H1 (cell line): ENCODE measurements at regions not wholly inside any gene's neighbourhood (a gene's known extent, or its start where the extent isn't known, plus 50 kb on each side); places are given as distances from the start of the nearest gene placed in this dataset.

Experiments used
- CTCF ChIA-PET: fragments of 300-600 bp; sonication (Branson Sonifier 250); formaldehyde crosslinking; loops from one replicate; lab custom pipeline; 2021; ENCODE audit not compliant: partially characterized antibody; lab: Charles Lee
- POLR2A ChIA-PET: fragments of 300-600 bp; sonication (Branson Sonifier 250); formaldehyde crosslinking; loops from one replicate; lab custom pipeline; 2021; ENCODE audit warnings: inconsistent platforms; ENCODE audit not compliant: partially characterized antibody; lab: Charles Lee
- DNase-seq, 2 experiments: peaks; one replicate each; pipeline versions ENCODE4 v3.0.0 to v3.0.0-alpha.2; 2010 to 2022; ENCODE audit warnings: low spot score in 2 of 2, low read depth in 1 of 2, mixed read lengths in 1 of 2
- FAIRE-seq: peaks from 2 replicates; lab custom pipeline; 2011; peaks lifted over from hg19 to GRCh38; lab: Jason Lieb, UNC
- H2AFZ ChIP-seq: 2 replicates; pipeline ENCODE4 v1.8.1; 2012; ENCODE audit warnings: low read length, inconsistent platforms
- H2AK5ac ChIP-seq: 2 replicates; pipeline ENCODE4 v1.6.1; 2013; ENCODE audit warnings: low read depth, low read length
- H2BK120ac ChIP-seq: replicated peaks from 2 replicates; pipeline ENCODE3; 2013; ENCODE audit warnings: low read depth, low read length, inconsistent platforms
- H2BK12ac ChIP-seq: 2 replicates; pipeline ENCODE4 v1.6.1; 2013; ENCODE audit warnings: low read depth, low read length
- H2BK15ac ChIP-seq: 2 replicates; pipeline ENCODE4 v1.6.1; 2013; ENCODE audit warnings: low read length
- H2BK20ac ChIP-seq: 2 replicates; pipeline ENCODE4 v1.6.1; 2013; ENCODE audit warnings: low read length
- H2BK5ac ChIP-seq: 2 replicates; pipeline ENCODE4 v1.6.1; 2013; ENCODE audit warnings: low read depth, low read length
- H3K14ac ChIP-seq: 2 replicates; pipeline ENCODE4 v1.6.1; 2013; ENCODE audit warnings: inconsistent platforms; ENCODE audit not compliant: insufficient read length
- H3K18ac ChIP-seq: 2 replicates; pipeline ENCODE4 v1.6.1; 2013; ENCODE audit warnings: low read length; ENCODE audit errors: extremely low read depth
- H3K23ac ChIP-seq: 2 replicates; pipeline ENCODE4 v1.6.1; 2013; ENCODE audit warnings: inconsistent platforms; ENCODE audit not compliant: insufficient read length
- H3K23me2 ChIP-seq: 2 replicates; pipeline ENCODE4 v1.6.1; 2013; ENCODE audit warnings: low read depth, low read length
- H3K27ac ChIP-seq: 2 replicates; pipeline ENCODE4 v1.6.1; 2011; ENCODE audit warnings: low read depth, low read length, inconsistent platforms
- H3K27me3 ChIP-seq, 4 experiments: replicated peaks in 1 of 4; 1 replicate in 1 of 4; 2 replicates in 3 of 4; pipeline versions ENCODE4 v1.6.1 to v1.8.1; 2011 to 2013; ENCODE audit warnings: low read length in 3 of 4, mild to moderate bottlenecking in 3 of 4, inconsistent platforms in 2 of 4, mixed read lengths in 2 of 4, moderate library complexity in 1 of 4; ENCODE audit not compliant: control insufficient read depth in 3 of 4, insufficient read depth in 3 of 4; ENCODE audit errors: extremely low read depth in 1 of 4
- H3K36me3 ChIP-seq, 4 experiments: 2 replicates each; pipeline versions ENCODE4 v1.6.1 to v1.8.1; 2011 to 2013; ENCODE audit warnings: mild to moderate bottlenecking in 4 of 4, low read length in 3 of 4, moderate library complexity in 2 of 4, control low read depth in 1 of 4, inconsistent platforms in 1 of 4; ENCODE audit not compliant: insufficient read depth in 4 of 4, control insufficient read depth in 2 of 4
- H3K4ac ChIP-seq: replicated peaks from 2 replicates; pipeline ENCODE3; 2013; ENCODE audit warnings: low read length, low read depth, mixed read lengths, inconsistent platforms; ENCODE audit not compliant: insufficient read length
- H3K4me1 ChIP-seq, 4 experiments: replicated peaks in 1 of 4; 1 replicate in 1 of 4; 2 replicates in 3 of 4; pipeline versions ENCODE4 v1.6.1 to v1.8.1; 2011 to 2013; ENCODE audit warnings: low read length in 3 of 4, inconsistent platforms in 2 of 4, mixed read lengths in 1 of 4; ENCODE audit not compliant: insufficient read depth in 4 of 4, control insufficient read depth in 3 of 4
- H3K4me2 ChIP-seq, 2 experiments: 2 replicates each; pipeline versions ENCODE4 v1.6.1 to v1.8.1; 2011 to 2013; ENCODE audit warnings: low read depth in 2 of 2, low read length in 2 of 2, control low read depth in 1 of 2, inconsistent platforms in 1 of 2, mild to moderate bottlenecking in 1 of 2; ENCODE audit not compliant: insufficient read depth in 1 of 2
- H3K4me3 ChIP-seq, 4 experiments: fragments of 200-600, 300-600 bp in 1 of 4; sonication (generic), shearing (Covaris generic), sonication (Bioruptor Twin) in 1 of 4; 2 replicates each; pipeline versions ENCODE4 v1.5.1 to v1.8.1; 2011 to 2016; ENCODE audit warnings: low read length in 4 of 4, low read depth in 3 of 4, control low read depth in 2 of 4, inconsistent platforms in 2 of 4, mild to moderate bottlenecking in 2 of 4, mixed read lengths in 1 of 4, moderate library complexity in 1 of 4; ENCODE audit not compliant: insufficient read depth in 2 of 4; ENCODE audit errors: extremely low read depth in 1 of 4
- H3K56ac ChIP-seq: replicated peaks from 2 replicates; pipeline ENCODE3; 2013; ENCODE audit warnings: low read depth, mild to moderate bottlenecking, mixed read lengths, low read length, inconsistent platforms; ENCODE audit not compliant: insufficient read length
- H3K79me1 ChIP-seq: 2 replicates; pipeline ENCODE4 v1.6.1; 2013; ENCODE audit warnings: low read depth, low read length, control low read depth
- H3K79me2 ChIP-seq, 2 experiments: 2 replicates each; pipeline versions ENCODE4 v1.6.1 to v1.8.1; 2012 to 2013; ENCODE audit warnings: low read length in 2 of 2, mild to moderate bottlenecking in 2 of 2, inconsistent platforms in 1 of 2; ENCODE audit not compliant: insufficient read depth in 2 of 2, control insufficient read depth in 1 of 2
- H3K9ac ChIP-seq, 4 experiments: replicated peaks in 1 of 4; 1 replicate in 1 of 4; 2 replicates in 3 of 4; pipeline versions ENCODE4 v1.6.1 to v1.8.1; 2011 to 2013; ENCODE audit warnings: low read depth in 3 of 4, low read length in 3 of 4, control low read depth in 2 of 4, mild to moderate bottlenecking in 2 of 4, moderate library complexity in 2 of 4, inconsistent platforms in 1 of 4; ENCODE audit errors: extremely low read depth in 1 of 4
- H3K9me3 ChIP-seq, 2 experiments: 2 replicates each; pipeline versions ENCODE4 v1.6.1 to v1.8.1; 2012 to 2013; ENCODE audit warnings: mild to moderate bottlenecking in 2 of 2, moderate library complexity in 2 of 2, control low read depth in 1 of 2, inconsistent platforms in 1 of 2, low read depth in 1 of 2, low read length in 1 of 2, mixed read lengths in 1 of 2; ENCODE audit not compliant: insufficient read depth in 2 of 2
- H4K20me1 ChIP-seq, 2 experiments: replicated peaks in 1 of 2; 2 replicates each; pipeline versions ENCODE3 to v1.8.1; 2011 to 2013; ENCODE audit warnings: inconsistent platforms in 2 of 2, low read length in 2 of 2, mild to moderate bottlenecking in 1 of 2; ENCODE audit not compliant: insufficient read depth in 2 of 2, control insufficient read depth in 1 of 2
- H4K5ac ChIP-seq: 2 replicates; pipeline ENCODE4 v1.6.1; 2013; ENCODE audit warnings: low read length, low read depth, mixed read lengths, inconsistent platforms; ENCODE audit not compliant: insufficient read length
- H4K8ac ChIP-seq: 2 replicates; pipeline ENCODE4 v1.8.0; 2013; ENCODE audit warnings: mild to moderate bottlenecking, moderate library complexity, low read length, inconsistent platforms; ENCODE audit not compliant: insufficient read depth; ENCODE audit errors: extremely low read depth
- H4K91ac ChIP-seq: replicated peaks from 2 replicates; pipeline ENCODE3; 2013; ENCODE audit warnings: low read length, mixed read lengths, inconsistent platforms; ENCODE audit not compliant: insufficient read length
- BCL11A ChIP-seq, 2 experiments: IDR thresholded peaks; one replicate each; pipeline ENCODE4 v1.6.1; 2011; ENCODE audit warnings: low read depth in 2 of 2, low read length in 2 of 2, mild to moderate bottlenecking in 2 of 2
- CTBP2 ChIP-seq: IDR thresholded peaks from 2 replicates; pipeline ENCODE4 v1.7.0; 2011; ENCODE audit warnings: borderline replicate concordance, mild to moderate bottlenecking, moderate library complexity, mixed read lengths, low read length; ENCODE audit not compliant: insufficient read depth, insufficient read length
- E2F6 ChIP-seq: IDR thresholded peaks from 2 replicates; pipeline ENCODE4 v1.6.1; 2012; ENCODE audit warnings: inconsistent platforms
- GTF2F1 ChIP-seq: IDR thresholded peaks from 2 replicates; pipeline ENCODE4 v1.6.1; 2012; ENCODE audit warnings: low read depth, low read length, improper control_type of control experiment, borderline replicate concordance
- HDAC2 ChIP-seq, 2 experiments: fragments of 300-600 bp in 1 of 2; sonication (generic) in 1 of 2; IDR thresholded peaks; 2 replicates each; pipeline ENCODE4 v1.6.1; 2011 to 2012; ENCODE audit warnings: low read depth in 2 of 2, low read length in 2 of 2, mild to moderate bottlenecking in 2 of 2, moderate library complexity in 2 of 2, borderline replicate concordance in 1 of 2, inconsistent platforms in 1 of 2
- HDAC6 ChIP-seq: IDR thresholded peaks from one replicate; pipeline ENCODE4 v1.7.1; 2012; ENCODE audit warnings: low read depth, mild to moderate bottlenecking, inconsistent platforms, low read length, moderate library complexity
- MAX ChIP-seq: IDR thresholded peaks from 2 replicates; pipeline ENCODE4 v1.6.1; 2012; ENCODE audit warnings: inconsistent platforms
- POLR2A ChIP-seq, 2 experiments: IDR thresholded peaks; 1 replicate in 1 of 2; 2 replicates in 1 of 2; pipeline ENCODE4 v1.6.1; 2011; ENCODE audit warnings: low read depth in 2 of 2, low read length in 2 of 2, mild to moderate bottlenecking in 2 of 2; ENCODE audit errors: control extremely low read depth in 1 of 2
- POLR2AphosphoS5 ChIP-seq: IDR thresholded peaks from 2 replicates; pipeline ENCODE4 v1.6.1; 2011; ENCODE audit warnings: low read depth, low read length
- RBBP5 ChIP-seq: IDR thresholded peaks from 2 replicates; pipeline ENCODE4 v1.7.1; 2012; ENCODE audit warnings: low read depth, mild to moderate bottlenecking, inconsistent platforms, low read length, moderate library complexity, borderline replicate concordance
- RXRA ChIP-seq: IDR thresholded peaks from 2 replicates; pipeline ENCODE4 v1.6.1; 2011; ENCODE audit warnings: low read depth, mild to moderate bottlenecking, low read length, moderate library complexity; ENCODE audit not compliant: insufficient read depth
- SP4 ChIP-seq: IDR thresholded peaks from 2 replicates; pipeline ENCODE4 v1.6.1; 2012; ENCODE audit warnings: low read length, inconsistent platforms
- SRF ChIP-seq: IDR thresholded peaks from 2 replicates; pipeline ENCODE4 v1.6.1; 2011; ENCODE audit warnings: mild to moderate bottlenecking, low read depth, low read length, moderate library complexity
- YY1 ChIP-seq: IDR thresholded peaks from 2 replicates; pipeline ENCODE4 v1.6.1; 2011; ENCODE audit warnings: low read depth, mild to moderate bottlenecking, low read length
- WGBS, 2 experiments: shearing (Covaris generic) in 1 of 2; methylation state at CpG; one replicate each; pipeline versions ENCODE4 v1.1.6 to v1.1.7; 2013 to 2015; ENCODE audit warnings: low lambda C conversion rate in 2 of 2, mixed read lengths in 2 of 2, inconsistent platforms in 1 of 2, low coverage in 1 of 2, missing lambda C conversion rate in 1 of 2; ENCODE audit not compliant: insufficient replicate concordance in 2 of 2, insufficient coverage in 1 of 2, insufficient read length in 1 of 2; ENCODE audit errors: extremely low coverage in 1 of 2, missing lambda C conversion rate in 1 of 2; 5-methylcytosine and 5-hydroxymethylcytosine counted together

GRCh38 chr12:47560415-47560814 is 145.4 kb downstream of the RPAP3 start:
- Histone ChIP-seq H4K91ac (no peak overlapping the region), H3K4me3 (no peak overlapping the region), H3K23ac (no peak overlapping the region), H3K4me2 (no peak overlapping the region), H4K20me1 (no peaks in the 10 kb centered on the region), H3K9me3 (peaks cover 4 to 5% of the 10 kb centered on the region in 2 experiments; a peak in 3 of 4 replicates), H3K79me2 (no peaks in the 10 kb centered on the region), H2BK5ac (no peak overlapping the region), H2AFZ (no peak overlapping the region), H2BK120ac (no peak overlapping the region), H3K9ac (no peak overlapping the region), H3K27me3 (no peaks in the 10 kb centered on the region), H2BK12ac (no peak overlapping the region), H2BK20ac (no peak overlapping the region), H4K5ac (no peak overlapping the region), H2BK15ac (no peak overlapping the region), H3K4me1 (peaks cover 0 to 3% (median 0%) of the 10 kb centered on the region in 4 experiments; a peak in 1 of 7 replicates), H3K36me3 (no peaks in the 10 kb centered on the region; a peak in 2 of 8 replicates), H3K23me2 (no peaks in the 10 kb centered on the region; the same call in 1 of the 2 replicates), H3K4ac (no peak overlapping the region), H3K18ac (no peak overlapping the region), H3K14ac (no peak overlapping the region), H4K8ac (no peak overlapping the region), H3K27ac (no peak overlapping the region), H3K79me1 (no peaks in the 10 kb centered on the region), H3K56ac (no peak overlapping the region), H2AK5ac (no peak overlapping the region)
- no peak for DNase-seq
- ChIA-PET POLR2A (no interaction called here), CTCF (interaction anchor here (1.8 kb wide), 1 partner anchor 13 kb away, joined by 5 read pairs; no protein-coding TSS in a partner anchor)
- WGBS, 2 experiments: 56% methylated on average over 2 of the region's 2 CpGs; no CpG with 5 or more reads in 1 of the 2 experiments
- FAIRE-seq: no peak
- TF ChIP-seq CTBP2 (no peak), BCL11A (IDR thresholded peaks at IDR 0.05; ENCODE audit: low read depth in 2 of 2, low read length in 2 of 2) (no peak), GTF2F1 (no peak), E2F6 (no peak), SRF (no peak), MAX (no peak), YY1 (no peak), RBBP5 (no peak), POLR2AphosphoS5 (no peak), SP4 (no peak), RXRA (no peak), POLR2A (IDR thresholded peaks at IDR 0.05; ENCODE audit: control extremely low read depth in 1 of 2, low read depth in 2 of 2, low read length in 2 of 2) (no peak), HDAC2 (IDR thresholded peaks at IDR 0.05; ENCODE audit: borderline replicate concordance in 1 of 2, low read depth in 2 of 2, low read length in 2 of 2) (no peak), HDAC6 (no peak)
